ENCODE measurements at regions not wholly inside any gene's neighbourhood (a gene's known extent, or its start where the extent isn't known, plus 50 kb on each side); places are given as distances from the start of the nearest gene placed in this dataset.

- intact Hi-C loops (cut with DNase I): loop anchor here in 1 of 2 donors (10.0 kb wide), 1 partner anchor 105 kb away; no protein-coding TSS in a partner anchor
- no peak for DNase-seq (ENCODE audit: low spot score)
Measured at GRCh38 chr3:102189541-102189940, 245.3 kb upstream of the ZPLD1 start.

GRCh38 chr3:102189956-102190723 lies 244.7 kb upstream of the ZPLD1 start:
- DNase-seq (ENCODE audit: low spot score): no peak
- intact Hi-C loops (cut with DNase I): loop anchor here in 1 of 2 donors (10.0 kb wide), 1 partner anchor 105 kb away; no protein-coding TSS in a partner anchor

- DNase-seq (ENCODE audit: low spot score): no peak
- intact Hi-C loops (cut with DNase I): no loop called here
Measured at GRCh38 chr3:102192575-102192974, 242.2 kb upstream of the ZPLD1 start.

- intact Hi-C loops (cut with DNase I): no loop called here
- no peak for DNase-seq (ENCODE audit: low spot score)
Measured at GRCh38 chr3:102193255-102193654, 241.6 kb upstream of the ZPLD1 start.

GRCh38 chr3:102194001-102194400 lies 240.8 kb upstream of the ZPLD1 start:
- intact Hi-C loops (cut with DNase I): no loop called here
- no peak for DNase-seq (ENCODE audit: low spot score)

- DNase-seq (ENCODE audit: low spot score): no peak
- intact Hi-C loops (cut with DNase I): no loop called here
Measured at GRCh38 chr3:102194760-102195159, 240.1 kb upstream of the ZPLD1 start.

- DNase-seq (ENCODE audit: low spot score): no peak
- intact Hi-C loops (cut with DNase I): no loop called here
Measured at GRCh38 chr3:102195198-102195948, 239.4 kb upstream of the ZPLD1 start.

GRCh38 chr3:102200126-102200525 lies 234.7 kb upstream of the ZPLD1 start:
- intact Hi-C loops (cut with DNase I): no loop called here
- no peak for DNase-seq (ENCODE audit: low spot score)

GRCh38 chr3:102200560-102200959 lies 234.3 kb upstream of the ZPLD1 start:
- intact Hi-C loops (cut with DNase I): no loop called here
- DNase-seq (ENCODE audit: low spot score): no peak

GRCh38 chr3:102205647-102206046 lies 229.2 kb upstream of the ZPLD1 start:
- no peak for DNase-seq (ENCODE audit: low spot score)
- intact Hi-C loops (cut with DNase I): no loop called here

- intact Hi-C loops (cut with DNase I): no loop called here
- DNase-seq (ENCODE audit: low spot score): peak; percentile 93
Measured at GRCh38 chr3:102206511-102207031, 228.2 kb upstream of the ZPLD1 start.

- intact Hi-C loops (cut with DNase I): no loop called here
- DNase-seq (ENCODE audit: low spot score): no peak
Measured at GRCh38 chr3:102207151-102207571, 227.7 kb upstream of the ZPLD1 start.

- intact Hi-C loops (cut with DNase I): no loop called here
- DNase-seq (ENCODE audit: low spot score): no peak
Measured at GRCh38 chr3:102215166-102215565, 219.6 kb upstream of the ZPLD1 start.

- DNase-seq (ENCODE audit: low spot score): no peak
Measured at GRCh38 chr3:102223132-102223531, 211.7 kb upstream of the ZPLD1 start.

GRCh38 chr3:102224171-102224570 lies 210.6 kb upstream of the ZPLD1 start:
- no peak for DNase-seq (ENCODE audit: low spot score)
- intact Hi-C loops (cut with DNase I): loop anchor here in 1 of 2 donors (5.0 kb wide), 1 partner anchor 412 kb away; no protein-coding TSS in a partner anchor

More at GRCh38 chr3:102223132-102223531, 211.7 kb upstream of the ZPLD1 start:
- intact Hi-C loops (cut with DNase I): loop anchor here in 1 of 2 donors (5.0 kb wide), 1 partner anchor 411 kb away; no protein-coding TSS in a partner anchor

- intact Hi-C loops (cut with DNase I): loop anchor here (5.0 kb wide), 2 partner anchors 322 to 413 kb away; no protein-coding TSS in a partner anchor
- DNase-seq (ENCODE audit: low spot score): no peak
Measured at GRCh38 chr3:102225005-102225404, 209.8 kb upstream of the ZPLD1 start.

GRCh38 chr3:102225407-102226132 lies 209.2 kb upstream of the ZPLD1 start:
- no peak for DNase-seq (ENCODE audit: low spot score)

GRCh38 chr3:102226463-102226862 lies 208.4 kb upstream of the ZPLD1 start:
- DNase-seq (ENCODE audit: low spot score): no peak
- intact Hi-C loops (cut with DNase I): loop anchor here (5.0 kb wide), 2 partner anchors 321 to 414 kb away; no protein-coding TSS in a partner anchor

More at GRCh38 chr3:102225407-102226132, 209.2 kb upstream of the ZPLD1 start:
- intact Hi-C loops (cut with DNase I): loop anchor here (5.0 kb wide), 2 partner anchors 322 to 413 kb away; no protein-coding TSS in a partner anchor

GRCh38 chr3:102229062-102229655 lies 205.7 kb upstream of the ZPLD1 start:
- intact Hi-C loops (cut with DNase I): loop anchor here (2.0 to 5.0 kb wide), 3 partner anchors 306 to 417 kb away; no protein-coding TSS in a partner anchor
- DNase-seq (ENCODE audit: low spot score): peak; percentile 84

Data from posterior vena cava (tissue), 2 donors.